DOHH2 (cell line): ENCODE measurements at regions not wholly inside any gene's neighbourhood (a gene's known extent, or its start where the extent isn't known, plus 50 kb on each side); places are given as distances from the start of the nearest gene placed in this dataset.

Source experiments
- H3F3A ChIP-seq: fragments of 200-600 bp; sonication (generic), shearing (Covaris generic); 2 replicates; pipeline ENCODE4 v1.6.0; 2016; ENCODE audit warnings: antibody characterized with exemption, mild to moderate bottlenecking; ENCODE audit not compliant: control insufficient read depth, insufficient read depth
- H3K27ac ChIP-seq: fragments of 200-600 bp; sonication (generic); 2 replicates; pipeline ENCODE4 v1.5.1; 2014; ENCODE audit warnings: low read depth, mild to moderate bottlenecking, low read length, moderate library complexity
- H3K27me3 ChIP-seq: fragments of 200-600 bp; sonication (generic); 2 replicates; pipeline ENCODE4 v1.6.1; 2014; ENCODE audit warnings: mild to moderate bottlenecking, low read length, mixed read lengths; ENCODE audit not compliant: control insufficient read depth
- H3K36me3 ChIP-seq: fragments of 200-600 bp; sonication (generic); 2 replicates; pipeline ENCODE4 v1.6.1; 2014; ENCODE audit warnings: mild to moderate bottlenecking, low read length, moderate library complexity, mixed read lengths; ENCODE audit not compliant: control insufficient read depth
- H3K4me1 ChIP-seq: fragments of 200-600 bp; sonication (generic); 2 replicates; pipeline ENCODE4 v1.6.1; 2014; ENCODE audit warnings: mild to moderate bottlenecking, low read length, mixed read lengths; ENCODE audit not compliant: control insufficient read depth
- H3K4me2 ChIP-seq: fragments of 200-600 bp; sonication (generic); 2 replicates; pipeline ENCODE4 v1.6.0; 2014; ENCODE audit warnings: mild to moderate bottlenecking, low read length, moderate library complexity
- H3K4me3 ChIP-seq: fragments of 200-600 bp; sonication (generic); 2 replicates; pipeline ENCODE4 v1.5.1; 2014; ENCODE audit warnings: mild to moderate bottlenecking, low read length, mixed read lengths
- H3K79me2 ChIP-seq: fragments of 200-600 bp; sonication (generic); 2 replicates; pipeline ENCODE4 v1.6.1; 2014; ENCODE audit warnings: mild to moderate bottlenecking, low read length, mixed read lengths; ENCODE audit not compliant: control insufficient read depth
- H3K9me2 ChIP-seq: fragments of 200-600 bp; sonication (generic); replicated peaks from 2 replicates; pipeline ENCODE4 v1.6.1; 2014; ENCODE audit warnings: mild to moderate bottlenecking, low read length, mixed read lengths; ENCODE audit not compliant: control insufficient read depth
- H3K9me3 ChIP-seq: fragments of 200-600 bp; sonication (generic); 2 replicates; pipeline ENCODE4 v1.6.1; 2014; ENCODE audit warnings: antibody characterized with exemption, low read length, mixed read lengths; ENCODE audit not compliant: control insufficient read depth, insufficient read depth
- H4K20me1 ChIP-seq: fragments of 200-600 bp; sonication (generic); 2 replicates; pipeline ENCODE4 v1.6.0; 2014; ENCODE audit warnings: low read depth, mild to moderate bottlenecking, antibody characterized with exemption, low read length, moderate library complexity; ENCODE audit not compliant: control insufficient read depth, insufficient read depth
- CTCF ChIP-seq: fragments of 200-600 bp; sonication (generic); IDR thresholded peaks from one replicate; pipeline ENCODE4 v1.5.1; 2014; ENCODE audit warnings: antibody characterized with exemption, mild to moderate bottlenecking, low read depth, low read length; ENCODE audit not compliant: poor library complexity, severe bottlenecking
- EZH2phosphoT487 ChIP-seq: fragments of 200-600 bp; sonication (generic); IDR thresholded peaks from 2 replicates; pipeline ENCODE4 v1.6.1; 2017; ENCODE audit warnings: borderline replicate concordance, mild to moderate bottlenecking, antibody characterized with exemption, low read length, moderate library complexity, mixed read lengths

GRCh38 chr5:141746395-141746794 lies 64.4 kb upstream of the ARAP3 start:
- no peaks in the 10 kb centered on the region; the same call in 1 of the 2 replicates for H4K20me1 ChIP-seq
- no peaks in the 10 kb centered on the region for H3K79me2 ChIP-seq
- no peak overlapping the region for H3K27ac ChIP-seq
- no peak overlapping the region for H3K4me2 ChIP-seq
- H3K4me1 ChIP-seq = peaks cover 17% of the 10 kb centered on the region
- H3K9me3 ChIP-seq = no peaks in the 10 kb centered on the region
- no peak for TF ChIP-seq CTCF
- TF ChIP-seq EZH2phosphoT487 = no peak
- no peaks in the 10 kb centered on the region for H3K9me2 ChIP-seq
- no peaks in the 10 kb centered on the region for H3K36me3 ChIP-seq
- no peak overlapping the region for H3K4me3 ChIP-seq
- peaks cover 34% of the 10 kb centered on the region for H3K27me3 ChIP-seq
- H3F3A ChIP-seq = no peaks in the 10 kb centered on the region

GRCh38 chr5:141745390-141745789 lies 63.4 kb upstream of the ARAP3 start:
- Histone ChIP-seq H3K36me3 (no peaks in the 10 kb centered on the region), H4K20me1 (no peaks in the 10 kb centered on the region; the same call in 1 of the 2 replicates), H3K9me2 (no peaks in the 10 kb centered on the region), H3K4me3 (no peak overlapping the region), H3K4me2 (no peak overlapping the region), H3K79me2 (no peaks in the 10 kb centered on the region), H3K27me3 (peaks cover 30% of the 10 kb centered on the region), H3K4me1 (peaks cover 17% of the 10 kb centered on the region), H3K27ac (no peak overlapping the region), H3K9me3 (no peaks in the 10 kb centered on the region), H3F3A (no peaks in the 10 kb centered on the region)
- TF ChIP-seq CTCF (no peak), EZH2phosphoT487 (no peak)

GRCh38 chr5:141743866-141744272 lies 61.8 kb upstream of the ARAP3 start:
- Histone ChIP-seq H3K27me3 (peaks cover 18% of the 10 kb centered on the region), H3F3A (no peaks in the 10 kb centered on the region), H3K9me3 (no peaks in the 10 kb centered on the region), H3K36me3 (no peaks in the 10 kb centered on the region), H3K79me2 (no peaks in the 10 kb centered on the region), H3K4me2 (no peak overlapping the region), H3K27ac (no peak overlapping the region), H3K4me1 (peaks cover 17% of the 10 kb centered on the region), H3K4me3 (no peak overlapping the region), H4K20me1 (no peaks in the 10 kb centered on the region; the same call in 1 of the 2 replicates), H3K9me2 (no peaks in the 10 kb centered on the region)
- TF ChIP-seq EZH2phosphoT487 = no peak
- no peak for TF ChIP-seq CTCF
